Panc1 (cell line): ENCODE measurements at regions not wholly inside any gene's neighbourhood (a gene's known extent, or its start where the extent isn't known, plus 50 kb on each side); places are given as distances from the start of the nearest gene placed in this dataset.

ENCODE experiments used
- ATAC-seq: fragments of 200-7000 bp; cut with Tn5 transposase; 2 replicates; pipeline ENCODE4 v1.9.1; 2020; ENCODE audit warnings: mild to moderate bottlenecking, moderate library complexity
- BruUV-seq: library from RNA; stranded (reverse); fragments of 400-500 nt; replicated peaks from 2 replicates; lab custom pipeline; 2021; lab: Mats Ljungman, UMichigan
- CTCF ChIA-PET: fragments of 300-600 bp; sonication (Branson Sonifier 250); formaldehyde crosslinking; loops from one replicate; lab custom pipeline; 2022; ENCODE audit warnings: antibody characterized with exemption; lab: Charles Lee
- POLR2A ChIA-PET: fragments of 300-600 bp; sonication (Branson Sonifier 250); formaldehyde crosslinking; loops from one replicate; lab custom pipeline; 2022; ENCODE audit warnings: antibody characterized with exemption; lab: Charles Lee
- DNase-seq: peaks from one replicate; pipeline ENCODE4 v3.0.0-alpha.2; 2010; ENCODE audit warnings: low read depth, low spot score
- H3K27ac ChIP-seq: 2 replicates; pipeline ENCODE4 v1.5.1; 2011; ENCODE audit warnings: mild to moderate bottlenecking, low read length, inconsistent platforms
- H3K27me3 ChIP-seq: fragments of 200-500 bp; sonication (Bioruptor generic); 2 replicates; pipeline ENCODE4 v1.6.0; 2014; ENCODE audit warnings: low read length, inconsistent platforms; ENCODE audit not compliant: control insufficient read depth, insufficient read depth
- H3K36me3 ChIP-seq: fragments of 200-500 bp; sonication (Bioruptor generic); 2 replicates; pipeline ENCODE4 v1.5.1; 2014; ENCODE audit warnings: inconsistent platforms, mild to moderate bottlenecking, low read length, moderate library complexity; ENCODE audit not compliant: control insufficient read depth, insufficient read depth
- H3K4me1 ChIP-seq: 2 replicates; pipeline ENCODE4 v1.5.1; 2011; ENCODE audit warnings: inconsistent platforms, mild to moderate bottlenecking, low read length, moderate library complexity; ENCODE audit not compliant: control insufficient read depth, insufficient read depth
- H3K4me3 ChIP-seq, 2 experiments: 2 replicates each; pipeline ENCODE4 v1.5.1; 2011 to 2012; ENCODE audit warnings: low read depth in 2 of 2, low read length in 2 of 2, mild to moderate bottlenecking in 2 of 2, inconsistent platforms in 1 of 2, moderate library complexity in 1 of 2
- H3K9me3 ChIP-seq: fragments of 200-500 bp; sonication (Bioruptor generic); 2 replicates; pipeline ENCODE4 v1.5.1; 2014; ENCODE audit warnings: low read depth, mild to moderate bottlenecking, inconsistent platforms, low read length, moderate library complexity; ENCODE audit not compliant: control insufficient read depth, insufficient read depth
- CTCF ChIP-seq: fragments of 450-650 bp; IDR thresholded peaks from 2 replicates; pipeline ENCODE4 v1.5.1; 2017; ENCODE audit warnings: mild to moderate bottlenecking
- POLR2AphosphoS5 ChIP-seq: IDR thresholded peaks from 2 replicates; pipeline ENCODE4 v1.6.1; 2012; ENCODE audit warnings: mild to moderate bottlenecking, low read depth, low read length, moderate library complexity
- SIN3A ChIP-seq: IDR thresholded peaks from 2 replicates; pipeline ENCODE4 v1.6.1; 2012; ENCODE audit warnings: low read depth, mild to moderate bottlenecking, low read length, moderate library complexity, borderline replicate concordance; ENCODE audit not compliant: insufficient read depth
- TCF7L2 ChIP-seq: IDR thresholded peaks from 2 replicates; pipeline ENCODE4 v1.6.1; 2011; ENCODE audit warnings: mild to moderate bottlenecking, low read depth, low read length, inconsistent platforms
- in situ Hi-C: cut with HindIII; loops from 2 replicates; pipeline ENCODE4 v1.10.0; 2016; ENCODE audit warnings: low sequenced_read_pairs, low pct_unique_long_range_greater_than_20kb
- intact Hi-C: fragments of 100-400 bp; cut with micrococcal nuclease; formaldehyde crosslinking; loops from one replicate; pipeline ENCODE4 v1.10.0; 2022; ENCODE audit not compliant: unreplicated experiment
- TF ChIP-seq, protein P1 (sequence below), 2 experiments: IDR thresholded peaks; 2 replicates each; pipeline ENCODE4 v1.6.1; 2011 to 2012; ENCODE audit warnings: low read depth in 2 of 2, control low read depth in 1 of 2, low read length in 1 of 2, mild to moderate bottlenecking in 1 of 2, moderate library complexity in 1 of 2; ENCODE audit not compliant: insufficient read depth in 1 of 2

DNA sequence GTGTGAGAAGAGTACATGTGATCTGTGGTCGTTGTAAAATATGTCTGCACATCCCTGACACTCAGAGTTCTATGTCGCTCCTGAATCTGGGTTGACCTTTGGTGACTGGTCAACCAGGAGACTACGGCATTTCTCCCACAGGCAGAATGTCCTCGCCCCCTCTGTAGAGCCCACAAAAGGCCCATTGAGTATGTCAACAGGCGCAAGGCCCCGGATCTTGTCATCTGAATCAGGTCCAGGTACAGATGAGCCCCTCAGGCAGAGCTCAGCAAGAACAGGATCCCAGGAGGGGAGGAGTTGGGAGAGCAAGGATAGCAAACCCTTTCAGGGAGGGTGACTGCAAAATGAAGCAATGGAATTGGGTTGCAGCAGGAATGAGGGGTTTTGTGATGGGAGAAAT lies 126.5 kb downstream of the MATN1 start:
- H3K36me3 ChIP-seq: no peaks in the 10 kb centered on the region

GRCh38 chr1:30596470-30596869 lies 126.9 kb downstream of the MATN1 start:
- CTCF ChIA-PET: no interaction called here

More for the DNA sequence above, 126.5 kb downstream of the MATN1 start:
- H3K27ac ChIP-seq: no peak overlapping the region
- intact Hi-C loops: no loop called here
- TF ChIP-seq SIN3A (no peak), TCF7L2 (no peak), POLR2AphosphoS5 (no peak), CTCF (no peak)
- TF ChIP-seq, protein P1, sequence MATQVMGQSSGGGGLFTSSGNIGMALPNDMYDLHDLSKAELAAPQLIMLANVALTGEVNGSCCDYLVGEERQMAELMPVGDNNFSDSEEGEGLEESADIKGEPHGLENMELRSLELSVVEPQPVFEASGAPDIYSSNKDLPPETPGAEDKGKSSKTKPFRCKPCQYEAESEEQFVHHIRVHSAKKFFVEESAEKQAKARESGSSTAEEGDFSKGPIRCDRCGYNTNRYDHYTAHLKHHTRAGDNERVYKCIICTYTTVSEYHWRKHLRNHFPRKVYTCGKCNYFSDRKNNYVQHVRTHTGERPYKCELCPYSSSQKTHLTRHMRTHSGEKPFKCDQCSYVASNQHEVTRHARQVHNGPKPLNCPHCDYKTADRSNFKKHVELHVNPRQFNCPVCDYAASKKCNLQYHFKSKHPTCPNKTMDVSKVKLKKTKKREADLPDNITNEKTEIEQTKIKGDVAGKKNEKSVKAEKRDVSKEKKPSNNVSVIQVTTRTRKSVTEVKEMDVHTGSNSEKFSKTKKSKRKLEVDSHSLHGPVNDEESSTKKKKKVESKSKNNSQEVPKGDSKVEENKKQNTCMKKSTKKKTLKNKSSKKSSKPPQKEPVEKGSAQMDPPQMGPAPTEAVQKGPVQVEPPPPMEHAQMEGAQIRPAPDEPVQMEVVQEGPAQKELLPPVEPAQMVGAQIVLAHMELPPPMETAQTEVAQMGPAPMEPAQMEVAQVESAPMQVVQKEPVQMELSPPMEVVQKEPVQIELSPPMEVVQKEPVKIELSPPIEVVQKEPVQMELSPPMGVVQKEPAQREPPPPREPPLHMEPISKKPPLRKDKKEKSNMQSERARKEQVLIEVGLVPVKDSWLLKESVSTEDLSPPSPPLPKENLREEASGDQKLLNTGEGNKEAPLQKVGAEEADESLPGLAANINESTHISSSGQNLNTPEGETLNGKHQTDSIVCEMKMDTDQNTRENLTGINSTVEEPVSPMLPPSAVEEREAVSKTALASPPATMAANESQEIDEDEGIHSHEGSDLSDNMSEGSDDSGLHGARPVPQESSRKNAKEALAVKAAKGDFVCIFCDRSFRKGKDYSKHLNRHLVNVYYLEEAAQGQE (IDR thresholded peaks at IDR 0.05; ENCODE audit: insufficient read depth in 1 of 2, low read depth in 2 of 2, low read length in 1 of 2): no peak
- peaks cover 4% of the 10 kb centered on the region; the same call in 1 of the 2 replicates for H3K27me3 ChIP-seq
- no peaks in the 10 kb centered on the region for H3K4me1 ChIP-seq
- ChIA-PET POLR2A (no interaction called here), CTCF (no interaction called here)
- no TSS peak for BruUV-seq
- DNase-seq (no peak), ATAC-seq (no peak)
- no peaks in the 10 kb centered on the region for H3K9me3 ChIP-seq
- in situ Hi-C loops: no loop called here
- H3K4me3 ChIP-seq: no peak overlapping the region

More at GRCh38 chr1:30596470-30596869, 126.9 kb downstream of the MATN1 start:
- intact Hi-C loops (no loop called here), in situ Hi-C loops (no loop called here)
- Histone ChIP-seq H3K27ac (no peak overlapping the region), H3K27me3 (peaks cover 4% of the 10 kb centered on the region; the same call in 1 of the 2 replicates), H3K4me1 (no peaks in the 10 kb centered on the region), H3K36me3 (no peaks in the 10 kb centered on the region), H3K9me3 (no peaks in the 10 kb centered on the region), H3K4me3 (no peak overlapping the region)
- BruUV-seq: no TSS peak
- POLR2A ChIA-PET: no interaction called here
- DNase-seq (no peak), ATAC-seq (no peak)
- TF ChIP-seq SIN3A (no peak), POLR2AphosphoS5 (no peak), CTCF (no peak), TCF7L2 (no peak)
- TF ChIP-seq, protein P1 (IDR thresholded peaks at IDR 0.05; ENCODE audit: insufficient read depth in 1 of 2, low read depth in 2 of 2, low read length in 1 of 2): no peak
